ENCODE measurements at regions not wholly inside any gene's neighbourhood (a gene's known extent, or its start where the extent isn't known, plus 50 kb on each side); places are given as distances from the start of the nearest gene placed in this dataset.
A peak's percentile ranks its signal among the peaks of the same experiment; 100 is the strongest.

DNA sequence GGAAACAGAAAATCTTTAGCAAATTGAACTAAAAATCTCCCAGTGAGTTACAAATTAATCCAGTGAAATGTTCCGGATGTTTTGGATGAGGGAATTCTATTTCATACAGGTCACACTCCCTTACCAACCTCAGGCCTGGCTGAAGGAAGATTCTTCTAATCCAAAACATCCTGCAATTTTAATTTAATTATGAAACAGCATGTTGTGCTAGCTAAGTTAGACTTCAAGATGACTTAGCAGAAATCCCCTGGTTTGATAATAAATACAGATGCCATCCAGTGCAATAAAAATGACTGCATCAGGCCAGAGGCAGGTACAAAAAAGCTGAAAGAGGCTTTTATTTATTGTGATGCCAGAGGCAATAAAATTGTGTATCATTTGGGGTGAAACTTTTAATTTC is 96.7 kb upstream of the CLDN10 start:
- no peak for DNase-seq

GRCh38 chr13:95456815-95457214 is 95.7 kb upstream of the CLDN10 start:
- no peak for DNase-seq

DNA sequence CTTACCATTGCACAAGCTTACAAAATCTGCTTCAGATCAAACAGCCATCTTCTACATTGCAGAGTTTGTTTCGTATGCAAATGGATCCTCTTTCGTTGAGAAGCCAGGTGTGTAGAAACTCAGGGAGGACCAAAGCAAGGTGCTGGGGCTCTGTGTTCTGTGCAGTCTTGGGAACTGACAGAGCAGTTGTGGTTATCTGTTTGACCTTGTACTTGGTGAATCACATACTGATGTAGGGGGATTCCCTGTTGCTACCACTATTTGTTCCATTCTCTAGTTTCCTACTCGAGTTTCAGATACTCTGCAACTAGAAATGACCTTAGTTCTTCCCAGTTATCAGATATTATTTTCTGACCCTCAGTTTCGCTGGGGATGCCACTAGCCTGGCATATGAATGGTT is 95.2 kb upstream of the CLDN10 start:
- DNase-seq, result no peak

GRCh38 chr13:95462801-95463200 is 89.7 kb upstream of the CLDN10 start:
- DNase-seq, result no peak

DNA sequence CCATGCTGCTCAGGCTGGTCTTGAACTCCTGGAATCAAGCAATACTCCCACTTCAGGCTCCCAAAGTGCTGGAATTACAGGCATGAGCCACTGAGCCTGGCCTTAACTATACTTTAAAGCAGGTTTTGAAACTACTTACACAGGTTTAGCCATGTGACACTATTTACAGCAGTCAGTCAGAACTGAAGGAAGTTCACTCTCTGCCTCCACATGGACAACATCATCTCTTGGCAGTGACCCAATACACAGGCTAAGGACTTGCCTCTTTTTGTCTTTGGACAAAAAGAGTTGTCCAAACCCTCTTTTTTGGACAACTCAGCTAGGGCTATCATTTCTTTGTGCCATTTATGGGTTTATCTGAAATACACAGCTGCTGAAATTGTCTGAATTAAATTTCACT is 89.0 kb upstream of the CLDN10 start:
- no peak for DNase-seq

DNA sequence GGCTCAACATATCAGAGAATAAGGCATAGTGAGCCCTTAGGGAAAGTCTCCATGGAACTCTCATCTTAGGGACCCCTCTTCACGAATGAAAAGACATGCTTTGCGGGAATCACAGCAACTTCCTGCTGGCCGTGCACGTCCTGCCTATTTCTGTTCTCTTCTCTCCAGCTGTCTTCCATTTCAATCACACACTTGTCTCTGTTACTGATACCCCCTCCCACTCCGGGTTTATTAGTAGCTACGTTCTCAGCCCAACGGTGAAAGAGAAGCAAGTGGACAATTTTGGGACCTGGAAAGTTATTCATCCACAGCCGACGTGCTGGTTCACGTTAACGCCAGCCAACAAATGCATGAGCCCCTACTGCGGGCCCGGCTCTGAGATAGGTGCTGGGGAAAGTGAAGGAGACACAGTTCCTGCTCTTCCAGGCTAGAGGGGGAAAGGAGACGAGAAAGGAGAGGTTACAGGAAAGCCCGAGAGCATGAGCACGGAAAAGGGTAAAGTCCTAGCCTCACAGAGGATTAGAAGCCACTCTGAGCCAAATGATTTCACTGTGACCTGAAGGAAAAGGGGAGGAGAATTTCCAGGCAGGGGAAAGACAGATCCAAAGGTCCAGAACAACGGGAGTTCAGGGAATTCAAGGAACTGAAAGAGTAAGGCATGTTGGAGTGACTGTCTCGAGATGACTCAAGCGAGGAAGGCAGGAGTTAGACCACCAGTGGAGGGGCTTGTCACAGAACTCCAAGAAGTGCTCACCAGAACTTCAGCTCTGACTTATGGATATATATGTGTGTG is 81.8 kb upstream of the CLDN10 start:
- DNase-seq, result no peak

- DNase-seq, result no peak
Measured at GRCh38 chr13:95471960-95472359, 80.6 kb upstream of the CLDN10 start.

GRCh38 chr13:95474992-95475391 is 77.5 kb upstream of the CLDN10 start:
- DNase-seq, result no peak

DNA sequence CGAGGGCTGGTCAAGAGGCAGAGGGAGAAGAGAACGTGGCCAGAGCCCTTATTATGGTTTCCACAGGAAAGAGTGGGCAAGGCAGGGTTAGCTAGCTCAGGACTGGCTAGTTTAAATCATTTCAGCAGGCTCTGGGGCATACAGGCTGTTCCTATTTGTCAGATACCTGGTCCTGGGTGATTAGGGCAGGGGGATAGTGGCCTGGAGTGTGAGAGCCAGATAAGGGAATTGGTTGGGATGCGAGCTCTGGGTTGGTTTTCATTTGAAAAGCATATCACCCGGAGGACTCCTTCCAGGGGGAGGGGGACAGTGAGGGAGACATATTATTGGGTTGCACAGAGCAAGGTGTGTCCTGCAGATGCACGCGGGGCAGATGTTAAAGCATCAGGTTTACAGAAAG is 75.3 kb upstream of the CLDN10 start:
- DNase-seq, result no peak

- DNase-seq, result no peak
Measured at GRCh38 chr13:95479731-95480130, 72.8 kb upstream of the CLDN10 start.

- no peak for DNase-seq
Measured at GRCh38 chr13:95480131-95480545, 72.4 kb upstream of the CLDN10 start.

DNA sequence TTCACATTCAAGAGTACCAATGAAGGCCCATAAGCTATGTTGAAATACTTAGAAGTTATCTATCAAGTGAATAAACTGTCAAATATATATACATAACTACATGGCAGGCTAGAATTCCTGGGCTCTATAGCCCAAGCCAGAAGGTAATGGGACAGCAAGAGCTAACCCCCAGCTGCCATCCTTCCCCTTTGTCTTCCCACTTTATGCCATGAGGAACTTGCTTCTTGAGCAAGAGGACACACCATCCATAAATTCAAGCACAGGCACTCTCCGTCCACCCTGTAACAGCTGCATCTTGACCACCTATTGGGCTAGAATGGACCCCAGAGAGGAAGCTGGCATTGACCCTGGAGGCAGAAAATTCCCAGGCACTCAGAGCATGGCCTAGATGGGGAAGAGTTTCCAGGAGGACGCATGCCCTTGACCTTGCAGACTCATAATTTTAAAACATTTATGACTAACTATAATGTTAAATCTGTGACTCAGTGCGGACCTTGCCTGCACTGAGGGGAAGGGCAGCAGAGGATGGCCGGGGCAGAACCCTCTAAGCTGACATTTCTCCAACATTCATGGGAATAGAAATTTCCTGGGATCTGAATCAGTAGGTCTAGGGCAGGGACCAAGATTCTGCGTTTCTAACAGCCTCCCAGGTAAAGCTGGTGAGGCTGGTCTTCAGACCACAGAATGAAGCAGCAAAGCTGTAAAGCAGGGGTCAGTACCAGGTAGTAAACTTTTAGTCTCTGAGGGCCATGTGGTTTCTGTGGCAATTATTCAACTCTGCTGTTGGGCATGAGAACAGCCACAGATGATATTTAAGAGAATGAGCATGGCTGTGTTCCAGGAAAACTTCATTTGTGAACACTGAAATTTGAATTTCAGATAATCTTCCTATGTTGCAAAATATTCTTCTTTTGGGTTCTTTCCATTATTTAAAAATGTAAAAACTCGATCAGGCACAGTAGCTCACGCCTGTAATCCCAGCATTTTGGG is 71.4 kb upstream of the CLDN10 start:
- no peak for DNase-seq

DNA sequence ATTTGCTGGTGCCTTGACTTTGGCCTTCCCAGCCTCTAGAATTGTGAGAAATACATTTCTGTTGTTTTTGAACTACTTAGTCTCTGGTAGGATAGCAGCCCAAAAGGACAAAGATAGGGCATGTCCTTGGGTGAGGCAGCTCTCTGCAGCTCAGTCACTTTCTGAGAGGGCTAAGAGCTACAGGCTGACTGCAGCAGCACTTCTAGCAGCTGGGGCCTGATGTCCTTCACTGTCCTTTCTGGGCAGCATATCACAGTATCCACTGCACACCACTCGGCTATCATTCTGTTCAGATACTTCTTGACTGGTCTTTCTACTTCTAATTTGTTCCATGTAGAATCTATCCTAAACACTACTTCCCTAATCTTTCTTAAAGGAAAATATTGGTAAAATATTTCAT is 68.5 kb upstream of the CLDN10 start:
- DNase-seq, result no peak

DNA sequence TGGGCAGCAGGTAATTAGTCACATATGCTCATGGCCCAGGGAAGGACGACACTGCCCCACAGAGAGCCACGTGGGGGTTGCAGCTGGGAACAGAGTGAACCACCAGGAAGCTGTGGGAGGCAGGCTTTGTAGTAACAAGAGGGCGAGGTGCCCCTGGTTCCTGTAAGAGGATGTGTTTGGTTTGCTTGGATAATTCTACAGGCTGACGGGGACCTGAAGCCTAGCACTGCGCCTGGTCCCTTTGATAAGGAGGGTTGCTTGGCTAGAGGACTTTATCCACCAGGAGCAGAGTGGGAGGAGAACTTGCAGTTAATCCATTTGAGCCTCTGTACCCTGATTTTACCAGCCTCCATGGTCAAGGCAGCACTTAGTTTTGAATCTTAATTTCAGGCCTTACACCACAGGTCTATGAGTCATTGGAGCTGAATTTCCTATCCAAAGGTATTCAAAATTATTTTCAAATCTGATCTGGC is 67.4 kb upstream of the CLDN10 start:
- no peak for DNase-seq

DNA sequence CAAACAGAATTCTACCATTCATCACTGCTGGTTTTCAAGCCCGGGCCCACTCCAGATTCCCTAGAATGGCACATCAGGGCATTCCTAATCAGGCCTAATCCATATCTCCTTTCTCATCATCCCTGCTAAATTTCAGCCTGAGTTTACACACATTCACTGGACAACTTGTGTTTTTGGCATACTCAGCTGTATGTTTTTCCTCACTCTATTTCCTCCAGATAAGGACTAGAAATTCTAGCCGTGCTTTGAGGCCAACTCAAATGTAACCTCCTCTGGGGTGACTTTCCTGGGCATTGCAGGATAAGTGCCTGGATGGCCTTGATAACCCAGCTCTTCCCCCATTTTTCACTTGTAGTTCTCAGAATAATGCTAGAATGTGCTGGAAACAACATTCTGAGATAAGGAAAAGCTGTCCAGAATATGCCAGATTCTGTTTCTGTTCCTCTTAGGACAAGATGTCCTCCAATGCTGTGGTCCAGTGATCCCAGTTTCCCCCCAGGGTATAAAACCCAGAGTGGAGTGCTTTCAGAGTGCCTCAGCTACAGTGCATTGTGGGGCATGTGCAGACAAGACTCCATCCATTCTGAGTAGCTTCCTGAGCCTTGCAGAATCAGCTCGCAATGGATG is 66.9 kb upstream of the CLDN10 start:
- DNase-seq, result no peak

DNA sequence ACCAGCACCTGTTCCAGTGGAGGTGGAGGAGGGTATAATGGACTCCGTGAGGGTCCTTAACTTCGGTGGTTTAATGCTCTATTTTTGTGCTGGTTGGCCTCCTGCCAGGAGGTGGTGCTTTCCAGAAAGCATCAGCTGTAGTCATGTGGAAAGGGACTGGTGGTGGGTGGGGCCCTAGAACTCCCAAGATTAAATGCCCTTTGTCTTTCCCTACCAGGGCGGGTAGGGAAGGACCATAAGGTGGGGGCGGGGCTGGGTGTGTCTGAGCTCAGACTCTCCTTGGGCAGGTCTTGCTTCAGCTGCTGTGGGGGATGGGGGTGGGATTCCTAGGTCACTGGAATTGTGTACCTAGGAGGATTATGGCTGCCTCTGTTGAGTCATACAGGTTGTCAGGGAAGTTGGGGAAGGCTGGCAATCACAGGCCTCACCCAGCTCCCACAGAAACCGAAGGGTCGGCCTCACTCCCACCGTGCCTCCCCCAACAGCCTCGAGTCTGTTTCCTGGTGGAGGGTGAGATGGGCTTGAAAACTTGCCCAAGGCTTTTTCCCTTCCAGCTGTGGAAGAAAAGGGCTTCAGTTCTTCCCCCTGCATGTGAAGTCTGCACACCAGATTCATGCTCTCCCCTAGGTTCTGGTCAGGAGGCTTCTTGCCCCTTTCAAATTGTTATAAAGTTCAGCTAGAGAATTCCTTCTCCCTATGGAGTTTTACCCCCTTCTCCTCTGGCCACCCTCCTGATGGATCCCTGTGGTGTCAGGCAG is 60.3 kb upstream of the CLDN10 start:
- no peak for DNase-seq

DNA sequence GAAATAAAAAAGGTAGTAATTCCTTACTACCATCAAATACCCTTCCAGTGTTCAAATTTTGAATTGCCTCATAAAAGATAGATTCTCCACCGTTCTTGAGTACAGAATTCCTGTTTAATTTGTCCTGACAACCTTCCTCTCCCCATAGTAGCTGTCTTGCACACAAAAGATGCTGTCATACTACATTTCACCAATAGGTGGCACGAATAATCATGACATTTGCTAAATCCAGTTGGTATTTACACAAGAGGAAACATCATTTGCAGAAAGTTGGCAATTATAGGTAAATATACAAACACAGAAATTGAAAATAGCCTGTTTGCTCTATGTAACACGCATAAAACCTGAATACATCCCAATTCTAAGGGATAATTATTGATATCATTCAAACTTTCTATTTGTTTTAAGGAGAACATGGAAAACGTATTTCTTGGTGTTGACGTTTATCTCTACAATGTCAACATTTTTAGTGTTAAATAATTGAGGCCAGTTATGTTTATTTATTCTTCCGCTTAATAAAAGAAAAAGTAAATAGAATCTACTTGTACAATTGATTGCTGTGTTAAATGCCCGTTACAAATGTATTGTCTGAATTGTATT is 58.3 kb upstream of the CLDN10 start:
- peak; percentile 55 for DNase-seq

DNA sequence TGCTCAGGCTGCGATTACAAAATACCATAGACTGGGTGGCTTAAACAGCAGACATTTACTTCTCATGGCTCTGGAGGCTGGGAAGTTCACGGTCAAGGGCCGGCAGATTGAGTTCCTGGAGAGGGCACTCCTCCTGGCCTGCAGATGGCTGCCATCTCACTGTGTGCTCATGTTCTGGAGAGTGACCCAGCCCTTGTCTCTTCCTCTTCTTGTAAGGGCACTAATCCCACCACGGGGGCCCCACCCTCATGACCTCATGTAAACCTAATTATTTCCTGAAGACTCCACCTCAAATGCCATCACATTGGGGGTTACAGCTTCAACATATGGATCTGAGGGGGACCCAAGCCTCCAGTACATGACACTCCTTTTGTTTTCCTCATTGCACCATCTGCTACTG is 56.0 kb upstream of the CLDN10 start:
- DNase-seq, result no peak

DNA sequence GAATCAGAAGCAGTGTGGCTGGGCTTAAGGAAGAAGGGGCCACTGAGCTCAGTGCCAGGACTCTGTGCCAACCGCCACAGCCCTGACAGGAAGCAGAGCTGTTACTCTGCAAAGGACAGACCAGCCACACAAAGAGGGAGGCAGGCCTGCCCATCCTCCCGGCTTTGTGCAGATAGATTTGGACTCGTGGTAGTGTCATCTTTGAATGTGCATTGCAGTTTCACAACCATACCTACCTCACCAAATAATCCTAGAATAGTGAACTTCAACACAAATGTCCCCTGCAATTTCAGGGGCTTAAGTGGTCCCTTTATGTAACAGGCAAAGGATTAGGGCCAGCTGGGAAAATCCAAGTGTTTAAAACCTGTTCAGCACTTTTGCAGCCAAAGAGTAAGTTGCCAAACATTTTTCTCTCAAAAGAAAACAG is 55.1 kb upstream of the CLDN10 start:
- no peak for DNase-seq

DNA sequence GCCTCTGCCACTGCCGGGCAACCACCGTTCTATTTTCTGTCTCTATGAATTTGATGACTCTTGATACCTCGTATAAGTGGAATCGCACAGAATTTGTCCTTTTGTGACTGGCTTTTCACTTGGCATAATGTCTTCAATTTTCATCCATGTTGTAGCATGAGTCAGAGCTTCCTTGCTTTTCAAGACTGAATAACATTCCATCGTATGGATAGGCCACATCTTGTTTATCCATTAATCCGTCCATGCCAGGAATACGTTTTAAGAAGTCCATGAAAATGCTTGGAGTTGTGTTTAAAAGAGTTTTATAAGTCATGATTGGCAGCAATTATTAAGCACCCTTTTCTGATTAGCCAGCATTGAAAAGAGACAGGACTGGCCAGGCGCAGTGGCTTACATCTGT is 53.6 kb upstream of the CLDN10 start:
- no peak for DNase-seq

DNA sequence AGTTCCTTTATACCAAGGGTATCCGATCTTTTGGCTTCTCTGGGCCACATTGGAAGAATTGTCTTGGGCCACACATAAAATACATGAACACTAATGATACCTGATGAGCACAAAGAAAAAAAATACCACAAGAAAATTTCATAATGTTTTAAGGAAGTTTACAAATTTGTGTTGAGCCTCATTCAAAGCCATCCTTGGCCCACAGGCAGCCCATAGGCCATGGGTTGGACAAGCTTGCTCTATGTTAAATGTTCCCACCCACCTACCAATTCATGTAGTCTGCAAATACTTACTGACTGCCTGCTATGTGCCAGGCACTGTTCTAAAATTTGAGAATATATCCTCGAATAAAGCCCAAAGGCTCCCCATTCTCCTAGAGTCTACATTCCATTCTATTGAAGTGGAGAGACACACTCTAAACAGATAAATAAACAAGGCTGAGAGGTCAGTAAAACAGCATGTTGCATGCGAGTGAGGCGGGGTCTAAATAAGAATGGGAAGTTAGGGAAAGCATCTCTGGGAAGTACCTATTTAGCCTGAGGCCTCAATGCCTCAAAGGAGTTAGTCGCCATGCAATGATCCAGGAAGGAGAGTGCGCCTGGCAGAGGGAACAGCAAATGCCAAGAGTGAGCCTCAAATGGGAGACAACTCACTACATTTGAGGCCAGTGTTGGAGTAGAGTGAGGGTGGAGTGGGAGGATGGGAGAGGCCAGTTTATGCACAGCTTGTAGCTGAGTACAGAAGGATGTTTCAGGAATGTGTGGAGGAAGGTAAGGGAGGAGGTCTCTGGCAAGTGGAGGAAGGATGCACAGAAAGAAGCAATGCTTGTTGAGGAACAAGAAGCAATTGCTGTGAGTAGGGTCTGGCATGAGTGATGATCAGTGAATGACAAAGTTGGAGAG is 52.5 kb upstream of the CLDN10 start:
- no peak for DNase-seq

Data from NCI-H1694 treated with DMSO at 0.1 percent for 48 hours (cell line).